ENCODE measurements at regions not wholly inside any gene's neighbourhood (a gene's known extent, or its start where the extent isn't known, plus 50 kb on each side); places are given as distances from the start of the nearest gene placed in this dataset.

GRCh38 chr9:129239946-129240490 is 62.0 kb upstream of the IER5L start:
- no peaks in the 10 kb centered on the region for H3K9me3 Mint-ChIP-seq
- peaks cover 37% of the 10 kb centered on the region for H3K4me1 Mint-ChIP-seq (ENCODE audit: low read depth)
- H3K27me3 Mint-ChIP-seq: no peaks in the 10 kb centered on the region
- H3K36me3 Mint-ChIP-seq (ENCODE audit: low read depth): no peaks in the 10 kb centered on the region
- H3K4me3 Mint-ChIP-seq: no peak overlapping the region
- no peak overlapping the region for H3K27ac Mint-ChIP-seq

DNA sequence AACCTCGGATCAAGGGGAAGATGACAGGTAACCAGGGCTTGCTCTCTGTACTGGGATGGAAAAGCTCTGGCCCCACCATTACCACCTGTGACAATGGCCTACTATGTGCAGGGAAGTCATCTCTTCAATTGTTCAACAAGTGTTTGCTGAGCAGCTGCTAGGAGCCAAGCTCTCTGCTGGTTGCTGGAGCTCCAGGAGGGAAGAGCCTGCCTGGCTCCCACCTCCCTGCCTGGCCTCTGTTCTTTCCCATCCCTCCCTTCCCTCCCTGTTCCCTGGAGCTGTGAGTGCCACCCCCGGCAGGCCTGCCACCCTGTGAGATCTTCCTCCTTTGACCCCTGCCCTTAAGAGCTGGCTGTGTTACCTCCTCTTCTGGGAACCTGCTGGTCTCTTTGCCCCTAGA is 59.7 kb upstream of the IER5L start:
- H3K4me1 Mint-ChIP-seq (ENCODE audit: low read depth): peaks cover 45% of the 10 kb centered on the region
- H3K4me3 Mint-ChIP-seq: peak overlapping the region; percentile 81
- no peaks in the 10 kb centered on the region for H3K36me3 Mint-ChIP-seq (ENCODE audit: low read depth)
- peak overlapping the region; percentile 92 for H3K27ac Mint-ChIP-seq
- H3K9me3 Mint-ChIP-seq: peaks cover 9% of the 10 kb centered on the region
- H3K27me3 Mint-ChIP-seq: no peaks in the 10 kb centered on the region

DNA sequence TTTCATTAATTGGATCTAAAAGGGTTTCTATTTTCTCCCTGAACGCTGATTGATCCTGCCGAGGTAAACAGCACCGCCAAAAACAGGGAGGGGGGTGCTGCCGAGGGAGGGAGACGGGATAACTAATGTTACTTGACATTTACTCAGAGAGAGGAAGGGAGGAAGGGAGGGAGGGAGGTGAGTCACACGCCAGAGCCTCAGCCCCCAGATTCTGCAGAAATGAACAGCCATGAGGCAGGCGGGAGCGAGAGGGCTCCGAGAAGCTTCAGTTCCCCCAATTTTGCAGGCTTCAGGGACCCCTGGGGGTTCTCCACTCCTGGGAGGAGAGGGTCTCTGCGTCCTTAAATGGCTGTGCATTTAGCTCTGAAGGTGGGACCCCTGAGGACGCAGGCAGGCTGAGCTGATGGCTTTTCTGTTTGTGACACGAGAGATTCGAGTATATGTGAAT is 59.1 kb upstream of the IER5L start:
- Mint-ChIP-seq H3K36me3 (ENCODE audit: low read depth) (no peaks in the 10 kb centered on the region), H3K4me3 (peak overlapping the region; percentile 81), H3K9me3 (peaks cover 13% of the 10 kb centered on the region), H3K4me1 (ENCODE audit: low read depth) (peaks cover 50% of the 10 kb centered on the region), H3K27me3 (no peaks in the 10 kb centered on the region), H3K27ac (peak overlapping the region; percentile 92)

DNA sequence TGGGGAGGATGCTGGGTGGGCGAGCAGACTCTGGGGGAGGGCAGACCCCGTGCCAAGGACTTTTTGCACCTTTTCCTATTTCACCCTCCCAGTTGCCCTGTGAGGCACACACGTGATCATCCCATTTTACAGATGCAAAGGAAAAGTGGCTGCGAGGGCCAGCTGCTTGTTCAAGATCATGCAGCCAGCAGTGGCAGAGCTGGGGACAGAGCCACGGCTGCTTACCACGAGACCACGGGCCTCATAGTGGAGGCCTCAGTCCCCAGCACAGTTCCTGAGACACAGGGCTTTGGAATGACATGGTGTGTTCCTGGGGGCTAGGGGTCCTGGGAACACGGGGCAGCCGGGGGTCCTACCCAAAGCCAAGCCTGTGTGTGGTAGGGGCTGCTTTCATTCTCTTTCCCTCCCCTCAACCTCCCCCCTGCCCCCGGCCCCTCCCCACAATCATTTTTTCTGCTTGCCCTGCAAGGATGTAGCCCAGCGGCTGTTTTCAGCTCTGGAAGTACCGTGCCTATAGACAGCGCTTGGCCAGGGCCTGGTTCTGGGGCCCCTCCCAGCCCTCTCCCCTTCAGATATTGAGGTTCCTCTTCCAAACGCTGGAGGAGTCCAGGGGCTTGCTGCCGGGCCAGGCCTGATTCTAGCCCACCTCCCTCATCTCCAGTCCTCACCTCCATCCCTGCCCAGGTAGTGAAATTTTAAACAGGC is 58.5 kb upstream of the IER5L start:
- Mint-ChIP-seq H3K36me3 (ENCODE audit: low read depth) (no peaks in the 10 kb centered on the region), H3K27me3 (no peaks in the 10 kb centered on the region), H3K4me1 (ENCODE audit: low read depth) (peaks cover 50% of the 10 kb centered on the region), H3K27ac (peak overlapping the region; percentile 92), H3K4me3 (peak overlapping the region; percentile 81), H3K9me3 (peaks cover 13% of the 10 kb centered on the region)

DNA sequence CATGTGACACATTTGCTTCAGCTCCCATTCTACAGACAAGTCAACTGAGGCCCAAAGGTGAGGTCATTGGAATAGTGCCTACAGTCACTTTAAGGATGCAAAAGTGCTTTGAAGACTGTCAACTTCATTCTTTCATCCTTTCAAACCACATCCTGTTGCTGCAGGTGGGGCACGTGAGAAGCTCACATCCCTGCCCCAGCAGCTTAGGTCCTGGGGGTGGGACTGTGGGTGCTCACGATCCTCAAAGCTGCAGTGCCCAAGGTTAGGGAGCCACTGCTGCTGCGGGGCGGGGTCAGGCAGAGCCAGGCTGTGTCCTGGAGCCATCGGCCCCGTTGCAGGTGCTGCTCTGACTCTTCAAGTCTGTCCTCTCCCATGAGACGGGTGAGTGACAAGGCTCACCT is 57.9 kb upstream of the IER5L start:
- Mint-ChIP-seq H3K27me3 (no peaks in the 10 kb centered on the region), H3K4me1 (ENCODE audit: low read depth) (peaks cover 50% of the 10 kb centered on the region), H3K36me3 (ENCODE audit: low read depth) (no peaks in the 10 kb centered on the region), H3K27ac (peak overlapping the region; percentile 67), H3K4me3 (peak overlapping the region; percentile 63), H3K9me3 (peaks cover 13% of the 10 kb centered on the region)

GRCh38 chr9:129235041-129235930 is 57.2 kb upstream of the IER5L start:
- Mint-ChIP-seq H3K4me1 (ENCODE audit: low read depth) (peaks cover 50% of the 10 kb centered on the region), H3K9me3 (peaks cover 13% of the 10 kb centered on the region), H3K36me3 (ENCODE audit: low read depth) (no peaks in the 10 kb centered on the region), H3K27me3 (no peaks in the 10 kb centered on the region), H3K27ac (no peak overlapping the region), H3K4me3 (peak overlapping the region; percentile 26)

DNA sequence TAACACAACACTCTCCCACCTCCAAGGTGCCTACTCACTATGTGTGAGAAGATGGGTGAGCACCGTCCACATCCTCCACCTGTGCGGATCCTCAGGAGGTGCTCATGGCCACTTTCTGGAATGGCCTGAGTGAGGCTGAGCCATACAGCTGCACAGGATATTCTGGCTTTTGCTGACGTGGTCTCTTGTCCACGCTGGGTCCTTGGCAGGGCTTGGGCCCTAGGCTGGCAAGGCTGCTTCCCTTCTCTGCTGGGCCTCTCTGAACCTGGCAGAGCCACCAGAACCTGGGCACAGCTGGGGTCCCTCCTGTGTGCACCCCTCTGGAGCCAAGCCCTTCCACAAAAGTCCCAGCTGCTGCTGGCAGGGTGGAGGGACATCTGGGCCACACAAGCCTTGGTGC is 56.4 kb upstream of the IER5L start:
- Mint-ChIP-seq H3K9me3 (peaks cover 13% of the 10 kb centered on the region), H3K4me3 (no peak overlapping the region), H3K4me1 (ENCODE audit: low read depth) (peaks cover 54% of the 10 kb centered on the region), H3K27ac (no peak overlapping the region), H3K36me3 (ENCODE audit: low read depth) (no peaks in the 10 kb centered on the region), H3K27me3 (no peaks in the 10 kb centered on the region)

- no peak overlapping the region for H3K27ac Mint-ChIP-seq
- H3K4me1 Mint-ChIP-seq (ENCODE audit: low read depth): peaks cover 47% of the 10 kb centered on the region
- H3K4me3 Mint-ChIP-seq: no peak overlapping the region
- no peaks in the 10 kb centered on the region for H3K36me3 Mint-ChIP-seq (ENCODE audit: low read depth)
- peaks cover 13% of the 10 kb centered on the region for H3K9me3 Mint-ChIP-seq
- H3K27me3 Mint-ChIP-seq: no peaks in the 10 kb centered on the region
Measured at GRCh38 chr9:129232839-129233591, 55.0 kb upstream of the IER5L start.

GRCh38 chr9:129231759-129232158 is 53.7 kb upstream of the IER5L start:
- H3K4me1 Mint-ChIP-seq (ENCODE audit: low read depth): peaks cover 37% of the 10 kb centered on the region

GRCh38 chr9:129231022-129231739 is 53.1 kb upstream of the IER5L start:
- Mint-ChIP-seq H3K4me3 (no peak overlapping the region), H3K27me3 (no peaks in the 10 kb centered on the region), H3K27ac (no peak overlapping the region), H3K4me1 (ENCODE audit: low read depth) (peaks cover 35% of the 10 kb centered on the region), H3K36me3 (ENCODE audit: low read depth) (no peaks in the 10 kb centered on the region), H3K9me3 (peaks cover 13% of the 10 kb centered on the region)

More at GRCh38 chr9:129231759-129232158, 53.7 kb upstream of the IER5L start:
- Mint-ChIP-seq H3K36me3 (ENCODE audit: low read depth) (no peaks in the 10 kb centered on the region), H3K4me3 (no peak overlapping the region), H3K9me3 (peaks cover 13% of the 10 kb centered on the region), H3K27me3 (no peaks in the 10 kb centered on the region), H3K27ac (no peak overlapping the region)

DNA sequence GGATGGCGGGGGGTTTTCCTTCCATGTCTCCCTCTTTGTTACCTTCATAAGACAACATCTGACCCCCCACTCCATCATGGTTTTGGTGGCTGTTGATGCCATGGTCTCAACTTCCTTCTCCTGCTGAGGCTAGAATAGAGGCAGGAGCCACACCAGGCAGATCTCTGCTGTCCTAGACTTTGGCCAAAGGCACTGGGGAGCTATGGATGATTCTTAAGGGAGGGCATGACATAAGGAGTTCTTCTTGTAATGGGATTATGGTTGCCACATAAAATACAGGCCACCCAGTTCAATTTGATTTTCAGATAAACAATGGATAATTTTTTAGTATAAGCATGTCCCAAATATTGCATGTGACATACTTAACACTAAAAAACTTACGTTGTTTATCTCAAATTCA is 52.2 kb upstream of the IER5L start:
- H3K4me1 Mint-ChIP-seq (ENCODE audit: low read depth): peaks cover 35% of the 10 kb centered on the region
- H3K4me3 Mint-ChIP-seq: no peak overlapping the region
- H3K36me3 Mint-ChIP-seq (ENCODE audit: low read depth): no peaks in the 10 kb centered on the region
- H3K27me3 Mint-ChIP-seq: no peaks in the 10 kb centered on the region
- peaks cover 13% of the 10 kb centered on the region for H3K9me3 Mint-ChIP-seq
- no peak overlapping the region for H3K27ac Mint-ChIP-seq

All from stimulated activated naive CD8-positive, alpha-beta T cell treated with anti-CD3 and anti-CD28 coated beads, Interleukin-15, Interleukin-2, amounts not matched to agents 100 ng/mL and 50 ng/mL, for 24 hours (primary cell).